ENCODE measurements at regions not wholly inside any gene's neighbourhood (a gene's known extent, or its start where the extent isn't known, plus 50 kb on each side); places are given as distances from the start of the nearest gene placed in this dataset.

DNA sequence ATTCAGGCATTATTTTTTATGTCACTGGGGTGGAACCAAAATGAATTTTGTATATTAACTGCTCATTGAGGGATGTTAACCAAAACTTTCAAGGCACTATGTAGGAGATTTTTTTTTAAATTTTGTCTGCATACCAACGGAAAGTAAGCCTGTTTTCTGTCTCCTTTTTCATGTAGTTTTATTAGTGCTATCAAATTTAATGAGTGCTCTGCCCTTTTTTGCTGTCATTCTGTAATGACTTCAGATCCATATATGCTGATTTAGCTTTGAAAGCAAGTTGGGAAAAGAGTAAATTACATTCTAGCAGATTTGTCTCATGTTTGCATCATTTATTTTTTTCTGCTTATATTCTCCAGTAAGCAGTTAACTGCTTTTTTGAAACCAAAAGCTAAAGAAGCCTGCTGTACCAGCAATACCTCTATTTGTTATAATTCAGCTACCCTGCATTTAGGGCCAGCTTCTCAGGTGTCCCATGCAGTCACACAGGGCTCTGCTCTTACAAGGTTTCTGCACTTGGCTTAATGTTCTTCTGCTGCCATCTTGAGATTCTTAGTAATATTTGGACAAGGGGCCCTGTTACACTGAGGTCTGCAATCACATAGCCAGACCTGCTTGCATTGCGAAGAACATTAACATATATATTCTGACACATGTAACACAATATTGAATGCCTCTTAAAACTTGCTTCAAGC lies 429.0 kb downstream of the UTRN start:
- TF ChIP-seq, protein P1, sequence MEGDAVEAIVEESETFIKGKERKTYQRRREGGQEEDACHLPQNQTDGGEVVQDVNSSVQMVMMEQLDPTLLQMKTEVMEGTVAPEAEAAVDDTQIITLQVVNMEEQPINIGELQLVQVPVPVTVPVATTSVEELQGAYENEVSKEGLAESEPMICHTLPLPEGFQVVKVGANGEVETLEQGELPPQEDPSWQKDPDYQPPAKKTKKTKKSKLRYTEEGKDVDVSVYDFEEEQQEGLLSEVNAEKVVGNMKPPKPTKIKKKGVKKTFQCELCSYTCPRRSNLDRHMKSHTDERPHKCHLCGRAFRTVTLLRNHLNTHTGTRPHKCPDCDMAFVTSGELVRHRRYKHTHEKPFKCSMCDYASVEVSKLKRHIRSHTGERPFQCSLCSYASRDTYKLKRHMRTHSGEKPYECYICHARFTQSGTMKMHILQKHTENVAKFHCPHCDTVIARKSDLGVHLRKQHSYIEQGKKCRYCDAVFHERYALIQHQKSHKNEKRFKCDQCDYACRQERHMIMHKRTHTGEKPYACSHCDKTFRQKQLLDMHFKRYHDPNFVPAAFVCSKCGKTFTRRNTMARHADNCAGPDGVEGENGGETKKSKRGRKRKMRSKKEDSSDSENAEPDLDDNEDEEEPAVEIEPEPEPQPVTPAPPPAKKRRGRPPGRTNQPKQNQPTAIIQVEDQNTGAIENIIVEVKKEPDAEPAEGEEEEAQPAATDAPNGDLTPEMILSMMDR (IDR thresholded peaks at IDR 0.05), result no peak
- TF ChIP-seq POLR2A (IDR thresholded peaks at IDR 0.05), result no peak
- Histone ChIP-seq H3K4me1 (no peaks in the 10 kb centered on the region), H3K27ac (no peak overlapping the region), H3K27me3 (no peaks in the 10 kb centered on the region), H3K4me3 (no peak overlapping the region), H3K9me3 (no peaks in the 10 kb centered on the region), H3K36me3 (no peaks in the 10 kb centered on the region)
- no peak for DNase-seq

DNA sequence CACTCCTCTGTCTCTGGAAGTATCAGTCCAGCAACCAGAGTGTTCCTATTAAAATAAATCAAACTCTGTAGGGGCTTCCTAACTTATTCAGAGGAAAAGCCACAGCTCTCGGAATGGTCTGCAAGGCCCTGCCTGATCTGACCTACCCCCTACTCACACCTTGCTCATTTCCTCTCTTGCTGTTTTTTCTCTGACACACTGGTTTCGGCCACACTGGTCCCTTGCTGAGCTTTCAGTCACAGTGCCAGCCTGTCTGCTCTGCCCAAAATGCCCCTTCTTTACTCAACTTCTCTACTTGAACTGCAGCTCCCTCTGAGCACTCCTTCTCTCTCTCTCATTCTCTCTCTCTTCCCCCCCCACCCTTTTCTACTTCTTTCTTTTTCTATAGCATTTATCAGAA lies 430.2 kb downstream of the UTRN start:
- TF ChIP-seq, protein P1 (IDR thresholded peaks at IDR 0.05), result no peak
- no peak for TF ChIP-seq POLR2A (IDR thresholded peaks at IDR 0.05)
- H3K9me3 ChIP-seq, result no peaks in the 10 kb centered on the region
- DNase-seq, result no peak
- H3K27me3 ChIP-seq, result no peaks in the 10 kb centered on the region
- H3K27ac ChIP-seq, result no peak overlapping the region
- H3K4me3 ChIP-seq, result no peak overlapping the region
- H3K4me1 ChIP-seq, result no peaks in the 10 kb centered on the region
- no peaks in the 10 kb centered on the region for H3K36me3 ChIP-seq

DNA sequence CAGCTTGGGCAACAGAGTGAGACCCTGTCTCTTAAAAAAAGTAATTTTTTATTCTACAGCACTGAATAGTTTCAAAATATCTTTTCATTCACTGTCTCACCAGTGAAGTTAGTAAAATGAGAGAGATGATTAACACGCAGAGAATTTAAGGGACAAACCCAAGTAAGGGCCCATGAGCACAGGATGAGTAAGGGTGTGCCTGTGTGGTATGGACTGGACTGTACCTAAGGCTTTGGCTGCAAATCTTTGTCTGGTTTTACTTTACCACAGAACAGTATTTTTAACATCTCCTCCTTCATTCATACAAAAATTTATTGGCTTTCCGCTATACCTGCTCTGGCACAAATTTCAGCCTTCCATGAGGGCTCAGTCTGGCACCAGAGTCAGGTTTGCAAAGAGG lies 433.3 kb downstream of the UTRN start:
- Histone ChIP-seq H3K9me3 (no peaks in the 10 kb centered on the region), H3K27ac (no peak overlapping the region), H3K27me3 (no peaks in the 10 kb centered on the region), H3K36me3 (no peaks in the 10 kb centered on the region), H3K4me3 (no peak overlapping the region), H3K4me1 (no peaks in the 10 kb centered on the region)
- DNase-seq, result no peak
- TF ChIP-seq POLR2A (IDR thresholded peaks at IDR 0.05), result no peak

DNA sequence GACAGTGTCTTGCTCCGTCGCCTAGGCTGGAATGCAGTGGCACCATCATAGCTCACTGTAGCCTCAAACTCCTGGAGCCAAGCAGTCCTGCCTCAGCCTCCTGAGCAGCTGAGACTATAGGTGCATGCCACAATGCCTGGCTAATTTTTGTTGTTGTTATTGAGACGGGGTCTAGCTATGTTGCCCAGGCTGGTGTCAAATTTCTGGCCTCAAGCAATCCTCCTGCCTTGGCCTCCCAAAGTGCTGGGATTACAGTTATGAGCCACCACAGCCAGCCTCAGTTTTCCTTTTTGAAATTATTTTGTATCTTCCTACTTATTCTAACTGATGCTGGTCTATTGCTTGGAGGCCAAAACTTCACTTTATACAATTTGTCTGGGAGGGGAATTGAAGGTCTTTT lies 436.1 kb downstream of the UTRN start:
- H3K4me1 ChIP-seq, result no peaks in the 10 kb centered on the region
- DNase-seq, result no peak
- TF ChIP-seq POLR2A (IDR thresholded peaks at IDR 0.05), result no peak
- H3K36me3 ChIP-seq, result no peaks in the 10 kb centered on the region
- H3K27ac ChIP-seq, result no peak overlapping the region
- no peaks in the 10 kb centered on the region for H3K9me3 ChIP-seq
- no peak overlapping the region for H3K4me3 ChIP-seq
- H3K27me3 ChIP-seq, result no peaks in the 10 kb centered on the region

DNA sequence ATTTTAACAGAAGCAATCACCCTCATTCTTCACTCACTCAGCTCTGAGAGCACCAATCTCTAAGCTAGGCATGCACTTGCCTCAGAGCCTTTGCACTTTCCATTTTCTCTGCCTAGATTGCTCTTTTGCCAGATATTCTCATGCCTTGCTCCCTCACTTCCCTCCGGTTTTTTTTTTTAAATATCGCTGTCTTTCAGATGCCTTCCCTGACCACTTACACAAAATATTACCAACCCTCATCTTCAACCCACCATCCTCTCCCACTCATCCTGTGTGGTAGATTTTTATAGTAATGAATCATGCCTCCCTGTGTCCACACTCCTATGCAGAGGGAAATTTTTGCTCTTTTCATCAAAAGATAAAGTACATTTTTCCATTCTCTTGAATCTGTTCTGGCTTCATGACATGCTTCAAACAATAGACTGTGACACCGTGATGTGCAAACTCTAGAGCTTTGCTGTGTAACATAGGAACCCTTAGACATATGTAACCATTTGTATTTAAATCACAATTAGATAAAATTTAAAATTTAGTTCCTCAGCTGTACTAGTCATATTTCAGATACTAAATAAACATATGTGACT lies 437.1 kb downstream of the UTRN start:
- H3K27ac ChIP-seq, result no peak overlapping the region
- no peaks in the 10 kb centered on the region for H3K36me3 ChIP-seq
- DNase-seq, result no peak
- no peak overlapping the region for H3K4me3 ChIP-seq
- H3K4me1 ChIP-seq, result no peaks in the 10 kb centered on the region
- no peaks in the 10 kb centered on the region for H3K27me3 ChIP-seq
- no peak for TF ChIP-seq POLR2A (IDR thresholded peaks at IDR 0.05)
- TF ChIP-seq, protein P1 (IDR thresholded peaks at IDR 0.05), result no peak
- H3K9me3 ChIP-seq, result no peaks in the 10 kb centered on the region

DNA sequence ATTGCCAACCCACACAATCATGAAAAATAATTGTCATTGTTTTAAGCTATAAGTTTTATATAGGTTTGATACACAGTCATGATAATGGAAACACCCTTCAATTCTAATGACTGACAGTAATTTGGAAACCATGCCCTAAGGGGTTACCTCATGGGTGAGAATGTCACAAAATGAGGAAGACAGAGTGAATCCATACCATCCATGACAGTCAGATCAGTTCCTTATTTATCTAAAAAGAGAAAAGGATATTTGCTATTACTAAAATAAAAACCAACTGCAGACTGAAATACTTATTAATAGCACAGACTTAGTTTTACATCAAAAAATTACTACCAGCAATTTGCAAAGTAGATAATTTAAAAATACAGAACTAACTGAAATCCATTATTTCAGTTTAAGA lies 437.8 kb downstream of the UTRN start:
- Histone ChIP-seq H3K4me1 (no peaks in the 10 kb centered on the region), H3K27ac (no peak overlapping the region), H3K9me3 (no peaks in the 10 kb centered on the region), H3K27me3 (no peaks in the 10 kb centered on the region), H3K36me3 (no peaks in the 10 kb centered on the region), H3K4me3 (no peak overlapping the region)
- DNase-seq, result no peak
- TF ChIP-seq POLR2A (IDR thresholded peaks at IDR 0.05), result no peak
- TF ChIP-seq, protein P1 (IDR thresholded peaks at IDR 0.05), result no peak

Data from Peyer's patch (tissue), 4 donors.